GM23248 (cell line): ENCODE measurements at regions not wholly inside any gene's neighbourhood (a gene's known extent, or its start where the extent isn't known, plus 50 kb on each side); places are given as distances from the start of the nearest gene placed in this dataset. TPM values are rescaled to one million over a fixed set of nuclear protein-coding genes. Genes with fewer than 3 reads are reported as not detected.

Experiments
- DNase-seq: peaks from one replicate; pipeline ENCODE4 v3.0.0-alpha.2; 2015
- H2AFZ ChIP-seq: fragments of 200-600 bp; sonication (generic); 2 replicates; pipeline ENCODE4 v1.6.1; 2016; ENCODE audit warnings: antibody characterized with exemption
- H3F3A ChIP-seq: fragments of 200-600 bp; sonication (generic); 2 replicates; pipeline ENCODE4 v1.6.1; 2016; ENCODE audit warnings: mild to moderate bottlenecking, antibody characterized with exemption, mixed run types; ENCODE audit not compliant: insufficient read depth
- H3K27ac ChIP-seq: fragments of 200-600 bp; sonication (generic); 2 replicates; pipeline ENCODE4 v1.5.1; 2016; ENCODE audit warnings: mild to moderate bottlenecking
- H3K27me3 ChIP-seq: fragments of 200-600 bp; sonication (generic); replicated peaks from 2 replicates; pipeline ENCODE4 v1.6.1; 2016; ENCODE audit warnings: mild to moderate bottlenecking; ENCODE audit not compliant: insufficient read depth
- H3K36me3 ChIP-seq: fragments of 200-600 bp; sonication (generic); 2 replicates; pipeline ENCODE4 v1.6.1; 2016; ENCODE audit warnings: low read depth, mild to moderate bottlenecking
- H3K4me1 ChIP-seq: fragments of 200-600 bp; sonication (generic); 2 replicates; pipeline ENCODE4 v1.6.1; 2016; ENCODE audit warnings: mild to moderate bottlenecking; ENCODE audit not compliant: insufficient read depth
- H3K4me2 ChIP-seq: fragments of 200-600 bp; sonication (generic); one replicate; pipeline ENCODE4 v1.6.1; 2016; ENCODE audit warnings: mild to moderate bottlenecking; ENCODE audit not compliant: unreplicated experiment
- H3K4me3 ChIP-seq: fragments of 200-600 bp; sonication (generic); 2 replicates; pipeline ENCODE4 v1.5.1; 2016; ENCODE audit warnings: mild to moderate bottlenecking
- H3K79me2 ChIP-seq: fragments of 200-600 bp; sonication (generic); 2 replicates; pipeline ENCODE4 v1.6.1; 2016; ENCODE audit warnings: mild to moderate bottlenecking; ENCODE audit not compliant: insufficient read depth
- H3K9ac ChIP-seq: fragments of 200-600 bp; sonication (generic); 2 replicates; pipeline ENCODE4 v1.6.1; 2016; ENCODE audit warnings: mild to moderate bottlenecking
- H3K9me2 ChIP-seq: fragments of 200-600 bp; sonication (generic); 2 replicates; pipeline ENCODE4 v1.6.1; 2016; ENCODE audit warnings: mixed run types, mild to moderate bottlenecking, moderate library complexity; ENCODE audit not compliant: insufficient read depth
- H3K9me3 ChIP-seq: fragments of 200-600 bp; sonication (generic); one replicate; pipeline ENCODE4 v1.6.1; 2017; ENCODE audit warnings: low read depth
- H4K20me1 ChIP-seq: fragments of 200-600 bp; sonication (generic); 2 replicates; pipeline ENCODE4 v1.6.0; 2016; ENCODE audit not compliant: insufficient read depth
- EZH2 ChIP-seq: fragments of 200-600 bp; sonication (generic); IDR thresholded peaks from 2 replicates; pipeline ENCODE4 v1.6.1; 2018; ENCODE audit warnings: antibody characterized with exemption, mild to moderate bottlenecking; ENCODE audit not compliant: insufficient read depth, poor library complexity, severe bottlenecking
- EZH2phosphoT487 ChIP-seq: fragments of 200-600 bp; sonication (generic); IDR thresholded peaks from 2 replicates; pipeline ENCODE4 v1.6.1; 2018; ENCODE audit warnings: antibody characterized with exemption, moderate library complexity, mild to moderate bottlenecking, low read depth; ENCODE audit not compliant: insufficient read depth
- WGBS, 2 experiments: methylation state at CpG; one replicate each; pipeline ENCODE4 v1.1.6; 2015 to 2017; ENCODE audit warnings: low lambda C conversion rate in 2 of 2, low coverage in 1 of 2; ENCODE audit errors: missing lambda C conversion rate in 2 of 2; 5-methylcytosine and 5-hydroxymethylcytosine counted together
- in situ Hi-C: fragments of 300-500 bp; cut with MboI; formaldehyde crosslinking; loops from 2 replicates; pipeline ENCODE4 v1.15.0; 2020
- small RNA-seq: library from RNA; depleted of rRNA; stranded (forward); fragments of <200 nt; gene quantifications from one replicate; pipeline ENCODE3, GENCODE V24; 2014; ENCODE audit warnings: low read depth, low replicate concordance

DNA sequence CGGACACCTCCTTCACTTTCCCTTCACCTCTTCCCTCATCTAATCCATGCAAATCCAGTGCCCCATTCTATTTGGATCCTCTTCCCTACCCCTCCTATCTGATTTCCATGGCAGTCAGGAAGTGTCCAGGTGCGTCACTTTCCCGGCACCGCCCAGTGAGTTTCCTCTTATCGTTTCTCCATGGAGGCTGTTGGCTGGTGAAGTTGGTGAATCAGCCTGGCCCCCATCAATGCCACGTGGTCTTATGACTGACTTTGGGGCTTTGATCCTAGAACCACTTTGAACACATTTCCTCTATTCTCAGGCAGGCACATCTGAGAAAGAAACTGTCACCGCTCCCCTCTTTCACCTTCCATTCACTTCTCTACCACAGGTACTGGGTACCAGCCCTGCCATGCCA lies 137.8 kb downstream of the CEP135 start:
- Histone ChIP-seq H3K9me3 (no peaks in the 10 kb centered on the region), H4K20me1 (no peaks in the 10 kb centered on the region), H3F3A (no peaks in the 10 kb centered on the region), H3K4me1 (no peaks in the 10 kb centered on the region), H3K79me2 (no peaks in the 10 kb centered on the region), H3K36me3 (no peaks in the 10 kb centered on the region), H3K4me2 (no peak overlapping the region), H3K27ac (no peak overlapping the region), H3K4me3 (no peak overlapping the region), H2AFZ (no peak overlapping the region), H3K9me2 (no peaks in the 10 kb centered on the region), H3K27me3 (peaks cover 11% of the 10 kb centered on the region), H3K9ac (no peak overlapping the region)
- DNase-seq, result no peak
- in situ Hi-C loops, result no loop called here
- 76 to 77% methylated on average over 7 of the region's 7 CpGs for WGBS, 2 experiments
- TF ChIP-seq EZH2 (no peak), EZH2phosphoT487 (no peak)

DNA sequence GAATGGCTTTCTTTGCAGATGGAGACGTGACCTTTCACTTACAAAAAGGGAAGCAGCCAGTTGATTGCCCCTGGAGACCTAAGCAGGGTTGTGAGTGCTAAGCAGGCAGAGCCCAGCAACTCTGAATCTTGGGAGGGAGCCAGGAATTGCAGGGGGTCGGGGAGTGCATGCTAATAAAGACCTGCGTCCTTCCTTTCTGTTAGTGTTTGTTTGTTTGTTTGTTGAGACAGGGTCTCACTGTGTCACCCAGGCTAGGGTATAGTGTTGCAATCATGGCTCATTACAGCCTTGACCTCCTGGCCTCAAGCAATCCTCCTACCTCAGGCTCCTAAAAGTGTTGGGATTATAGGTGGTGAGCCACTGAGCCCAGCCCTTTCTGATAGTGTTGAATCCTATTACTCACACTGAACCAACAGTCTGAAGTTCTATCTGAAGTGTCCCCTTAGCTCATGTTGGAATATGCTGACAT lies 137.4 kb downstream of the CEP135 start:
- Histone ChIP-seq H3K36me3 (no peaks in the 10 kb centered on the region), H3K4me2 (no peak overlapping the region), H3K9me3 (no peaks in the 10 kb centered on the region), H3K4me3 (no peak overlapping the region), H3K79me2 (no peaks in the 10 kb centered on the region), H3K27me3 (peaks cover 9% of the 10 kb centered on the region), H3K4me1 (no peaks in the 10 kb centered on the region), H2AFZ (no peak overlapping the region), H3F3A (no peaks in the 10 kb centered on the region), H4K20me1 (no peaks in the 10 kb centered on the region), H3K9me2 (no peaks in the 10 kb centered on the region), H3K9ac (no peak overlapping the region), H3K27ac (no peak overlapping the region)
- 9 to 17% methylated on average over 3 of the region's 3 CpGs for WGBS, 2 experiments
- TF ChIP-seq EZH2 (no peak), EZH2phosphoT487 (no peak)
- in situ Hi-C loops, result no loop called here
- DNase-seq, result no peak

DNA sequence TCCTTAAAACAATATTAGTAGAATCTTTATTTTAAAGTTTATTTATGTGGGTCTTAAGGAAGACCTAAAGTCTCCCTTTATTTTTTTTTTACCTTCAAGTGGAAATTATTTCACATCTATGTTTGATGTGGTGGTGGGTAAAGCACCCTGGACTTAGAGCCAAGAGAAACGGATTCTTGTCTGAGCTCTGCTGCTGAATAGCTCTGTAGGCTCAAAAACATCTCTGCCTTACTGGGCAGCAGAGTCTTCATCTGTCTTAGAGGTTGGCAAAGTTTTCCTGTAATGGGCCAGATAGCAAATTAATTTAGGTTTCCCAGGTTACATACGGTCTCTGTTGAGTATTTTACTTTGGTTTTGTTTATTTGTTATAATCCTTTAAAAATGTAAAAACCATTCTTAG lies 136.5 kb downstream of the CEP135 start:
- no peaks in the 10 kb centered on the region for H3K9me2 ChIP-seq
- no peaks in the 10 kb centered on the region for H3K4me1 ChIP-seq
- DNase-seq, result no peak
- no peak overlapping the region for H3K9ac ChIP-seq
- no peaks in the 10 kb centered on the region for H3K79me2 ChIP-seq
- H3K36me3 ChIP-seq, result no peaks in the 10 kb centered on the region
- no peak overlapping the region for H3K4me3 ChIP-seq
- H3K27me3 ChIP-seq, result peaks cover 8% of the 10 kb centered on the region
- no peaks in the 10 kb centered on the region for H4K20me1 ChIP-seq
- no peak overlapping the region for H3K27ac ChIP-seq
- TF ChIP-seq EZH2phosphoT487 (no peak), EZH2 (no peak)
- no peak overlapping the region for H3K4me2 ChIP-seq
- in situ Hi-C loops, result no loop called here
- WGBS, 2 experiments, result 20 to 44% methylated on average over 2 of the region's 2 CpGs
- no peaks in the 10 kb centered on the region for H3K9me3 ChIP-seq
- no peaks in the 10 kb centered on the region for H3F3A ChIP-seq
- H2AFZ ChIP-seq, result no peak overlapping the region

DNA sequence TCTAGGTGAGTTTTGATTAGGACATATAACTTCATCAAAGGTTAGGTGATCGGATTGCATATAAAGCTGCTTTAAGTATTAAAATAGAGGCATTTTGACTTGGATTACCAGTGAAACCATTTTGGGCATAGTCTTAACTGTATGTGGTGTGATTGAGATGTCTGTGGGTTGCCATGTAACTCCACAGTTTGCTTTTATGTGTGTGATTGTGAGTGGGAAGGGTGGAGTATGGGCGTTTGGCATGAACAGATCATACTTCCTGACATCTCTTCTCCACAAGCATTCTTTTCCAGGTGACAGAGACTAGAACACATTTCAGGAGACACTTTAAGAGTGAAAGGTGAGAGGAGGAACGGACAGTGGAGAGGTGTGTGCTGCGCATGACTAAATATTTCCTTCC lies 136.1 kb downstream of the CEP135 start:
- H3F3A ChIP-seq, result no peaks in the 10 kb centered on the region
- H3K4me3 ChIP-seq, result no peak overlapping the region
- peaks cover 5% of the 10 kb centered on the region for H3K27me3 ChIP-seq
- 45 to 49% methylated on average over 4 of the region's 4 CpGs for WGBS, 2 experiments
- H3K4me1 ChIP-seq, result no peaks in the 10 kb centered on the region
- no peak for DNase-seq
- no peak overlapping the region for H3K9ac ChIP-seq
- no peaks in the 10 kb centered on the region for H3K9me2 ChIP-seq
- H3K79me2 ChIP-seq, result no peaks in the 10 kb centered on the region
- no peaks in the 10 kb centered on the region for H3K9me3 ChIP-seq
- TF ChIP-seq EZH2 (no peak), EZH2phosphoT487 (no peak)
- no peak overlapping the region for H3K4me2 ChIP-seq
- H3K27ac ChIP-seq, result no peak overlapping the region
- H3K36me3 ChIP-seq, result no peaks in the 10 kb centered on the region
- no peaks in the 10 kb centered on the region for H4K20me1 ChIP-seq
- in situ Hi-C loops, result no loop called here
- no peak overlapping the region for H2AFZ ChIP-seq

Small RNA genes lying in the stretch of these regions (small RNA-seq; reads per million reads assigned to genes)
- not detected for gene RNA5SP161
